ENCODE measurements at regions not wholly inside any gene's neighbourhood (a gene's known extent, or its start where the extent isn't known, plus 50 kb on each side); places are given as distances from the start of the nearest gene placed in this dataset.
"Not testable (repeated sequence)": the region's sequence is repeated elsewhere in the genome, so short reads cannot be mapped to it uniquely, and the experiment has no call there.

DNA sequence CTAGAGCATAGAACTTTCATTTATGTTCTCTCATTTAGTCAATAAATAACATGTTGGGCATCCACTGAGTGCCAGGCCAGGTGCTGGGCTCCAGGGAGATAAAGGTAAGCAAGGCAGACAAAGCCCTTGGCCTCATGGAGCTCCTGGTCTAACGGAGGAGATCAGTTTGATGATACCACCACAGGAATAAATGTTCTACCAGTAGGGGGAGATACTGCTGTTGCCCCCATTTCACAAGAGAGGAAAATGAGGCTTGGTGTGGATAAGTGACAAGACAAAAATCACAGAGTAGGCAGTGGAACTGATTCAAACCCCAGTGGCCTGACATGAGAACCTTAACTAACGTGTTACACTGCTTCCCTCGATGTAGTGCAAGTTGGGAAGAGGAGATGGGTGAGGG, 80.4 kb upstream of the ERCC4 start:
- H3K27me3 Mint-ChIP-seq, result peaks cover 3% of the 10 kb centered on the region
- H3K9me3 Mint-ChIP-seq (ENCODE audit: low read depth), result no peaks in the 10 kb centered on the region
- no peaks in the 10 kb centered on the region for H3K4me1 Mint-ChIP-seq (ENCODE audit: low read depth)
- H3K36me3 Mint-ChIP-seq, result no peaks in the 10 kb centered on the region
- H3K27ac Mint-ChIP-seq, result no peak overlapping the region
- no peak overlapping the region for H3K4me3 Mint-ChIP-seq

- H3K27ac Mint-ChIP-seq, result no peak overlapping the region
- H3K36me3 Mint-ChIP-seq, result no peaks in the 10 kb centered on the region
- H3K4me3 Mint-ChIP-seq, result no peak overlapping the region
- peaks cover 11% of the 10 kb centered on the region for H3K27me3 Mint-ChIP-seq
- H3K9me3 Mint-ChIP-seq (ENCODE audit: low read depth), result peaks cover 4% of the 10 kb centered on the region
- no peaks in the 10 kb centered on the region for H3K4me1 Mint-ChIP-seq (ENCODE audit: low read depth)
These were observed 74.7 kb upstream of the ERCC4 start for GRCh38 chr16:13845232-13845631.

DNA sequence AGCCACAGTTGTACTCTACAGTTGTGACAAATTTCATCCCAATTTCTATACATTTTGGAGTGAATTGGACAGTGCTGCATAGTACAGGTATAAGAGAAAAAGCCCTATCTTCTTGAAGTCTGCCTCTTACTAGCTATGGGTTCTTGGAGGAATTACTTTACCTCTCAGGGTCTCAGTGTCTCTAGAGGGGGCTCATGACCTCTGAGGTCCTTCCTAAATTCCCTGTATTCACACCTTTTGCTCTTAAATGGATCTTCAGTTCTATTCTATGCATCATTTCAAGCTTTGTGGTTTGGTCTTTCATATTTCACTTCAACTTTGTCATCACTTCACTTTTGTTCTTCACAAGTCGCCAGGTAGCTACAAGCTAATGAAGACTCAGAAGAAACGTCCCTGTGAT, 71.2 kb upstream of the ERCC4 start:
- peaks cover 16% of the 10 kb centered on the region for H3K27me3 Mint-ChIP-seq
- no peak overlapping the region for H3K4me3 Mint-ChIP-seq
- no peaks in the 10 kb centered on the region for H3K36me3 Mint-ChIP-seq
- H3K4me1 Mint-ChIP-seq (ENCODE audit: low read depth), result no peaks in the 10 kb centered on the region
- H3K27ac Mint-ChIP-seq, result no peak overlapping the region
- peaks cover 7% of the 10 kb centered on the region for H3K9me3 Mint-ChIP-seq (ENCODE audit: low read depth)

DNA sequence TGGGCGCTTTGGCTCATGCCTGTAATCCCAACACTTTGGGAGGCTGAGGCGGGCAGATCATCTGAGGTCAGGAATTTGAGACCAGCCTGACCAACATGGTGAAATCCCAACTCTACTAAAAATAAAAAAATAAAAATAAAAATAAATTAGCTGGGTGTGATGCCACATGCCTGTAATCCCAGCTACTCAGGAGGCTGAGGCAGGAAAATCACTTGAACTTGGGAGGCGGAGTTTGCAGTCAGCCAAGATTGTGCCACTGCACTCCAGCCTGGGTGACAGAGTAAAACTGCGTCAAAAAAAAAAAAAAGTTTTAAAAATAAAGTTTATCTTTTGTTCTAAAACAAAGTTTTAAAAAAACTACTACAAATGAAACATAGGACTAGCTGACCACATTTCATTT, 69.8 kb upstream of the ERCC4 start:
- H3K9me3 Mint-ChIP-seq (ENCODE audit: low read depth); H3K4me3 Mint-ChIP-seq; H3K4me1 Mint-ChIP-seq (ENCODE audit: low read depth); H3K27ac Mint-ChIP-seq; H3K36me3 Mint-ChIP-seq: not testable (repeated sequence)
- peaks cover 16% of the 10 kb centered on the region for H3K27me3 Mint-ChIP-seq

- no peaks in the 10 kb centered on the region for H3K36me3 Mint-ChIP-seq
- H3K27me3 Mint-ChIP-seq, result peaks cover 16% of the 10 kb centered on the region
- no peak overlapping the region for H3K27ac Mint-ChIP-seq
- H3K9me3 Mint-ChIP-seq (ENCODE audit: low read depth), result peaks cover 3% of the 10 kb centered on the region
- H3K4me1 Mint-ChIP-seq (ENCODE audit: low read depth), result no peaks in the 10 kb centered on the region
- no peak overlapping the region for H3K4me3 Mint-ChIP-seq
These were observed 67.1 kb upstream of the ERCC4 start for GRCh38 chr16:13852827-13853226.

GRCh38 chr16:13856398-13856797, 63.6 kb upstream of the ERCC4 start:
- H3K4me1 Mint-ChIP-seq (ENCODE audit: low read depth), result no peaks in the 10 kb centered on the region
- peaks cover 23% of the 10 kb centered on the region for H3K27me3 Mint-ChIP-seq
- no peak overlapping the region for H3K4me3 Mint-ChIP-seq
- H3K9me3 Mint-ChIP-seq (ENCODE audit: low read depth), result peaks cover 2% of the 10 kb centered on the region
- H3K27ac Mint-ChIP-seq, result no peak overlapping the region
- H3K36me3 Mint-ChIP-seq, result no peaks in the 10 kb centered on the region

DNA sequence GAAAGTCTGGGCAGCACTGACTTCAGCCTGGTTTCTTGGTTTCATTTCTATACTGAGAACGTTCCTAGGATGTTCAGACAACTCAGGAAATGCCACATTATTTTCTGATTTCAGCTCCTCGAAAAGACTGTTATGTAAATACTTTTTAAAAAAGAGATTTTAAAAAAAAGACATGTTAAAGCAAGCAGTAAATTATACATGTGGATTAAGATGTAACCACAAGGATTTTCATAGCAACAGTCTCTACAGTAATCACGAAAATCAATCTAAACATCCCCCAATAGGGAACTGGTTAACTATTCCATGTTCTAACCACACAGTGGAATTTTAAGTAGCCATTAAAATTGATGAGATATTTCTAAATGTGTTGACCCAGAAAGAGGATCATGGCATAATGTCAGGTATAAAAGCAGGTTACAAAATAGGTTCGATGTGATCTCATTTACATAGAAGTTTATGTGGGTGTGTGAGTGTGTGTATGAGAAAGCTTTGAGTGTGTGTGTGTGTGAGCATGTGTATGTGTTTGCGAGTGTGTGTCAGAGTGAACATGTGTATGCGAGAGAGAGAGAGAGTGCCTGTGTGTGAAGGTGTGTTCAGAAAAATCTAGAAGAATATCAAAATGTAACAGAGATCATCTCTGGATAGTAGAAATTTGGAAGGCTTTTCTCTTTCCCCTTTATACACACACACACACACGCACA, 63.0 kb upstream of the ERCC4 start:
- H3K4me1 Mint-ChIP-seq (ENCODE audit: low read depth), result no peaks in the 10 kb centered on the region
- peaks cover 22% of the 10 kb centered on the region for H3K27me3 Mint-ChIP-seq
- H3K36me3 Mint-ChIP-seq, result no peaks in the 10 kb centered on the region
- H3K4me3 Mint-ChIP-seq, result no peak overlapping the region
- no peaks in the 10 kb centered on the region for H3K9me3 Mint-ChIP-seq (ENCODE audit: low read depth)
- H3K27ac Mint-ChIP-seq, result no peak overlapping the region

- Mint-ChIP-seq H3K27ac (no peak overlapping the region), H3K4me3 (no peak overlapping the region), H3K4me1 (ENCODE audit: low read depth) (no peaks in the 10 kb centered on the region), H3K27me3 (peaks cover 22% of the 10 kb centered on the region), H3K9me3 (ENCODE audit: low read depth) (no peaks in the 10 kb centered on the region), H3K36me3 (no peaks in the 10 kb centered on the region)
These were observed 60.9 kb upstream of the ERCC4 start for GRCh38 chr16:13858873-13859580.

GRCh38 chr16:13863075-13863765, 56.7 kb upstream of the ERCC4 start:
- no peaks in the 10 kb centered on the region for H3K36me3 Mint-ChIP-seq
- no peak overlapping the region for H3K4me3 Mint-ChIP-seq
- no peaks in the 10 kb centered on the region for H3K4me1 Mint-ChIP-seq (ENCODE audit: low read depth)
- H3K27me3 Mint-ChIP-seq, result peaks cover 18% of the 10 kb centered on the region
- no peak overlapping the region for H3K27ac Mint-ChIP-seq
- H3K9me3 Mint-ChIP-seq (ENCODE audit: low read depth), result no peaks in the 10 kb centered on the region

DNA sequence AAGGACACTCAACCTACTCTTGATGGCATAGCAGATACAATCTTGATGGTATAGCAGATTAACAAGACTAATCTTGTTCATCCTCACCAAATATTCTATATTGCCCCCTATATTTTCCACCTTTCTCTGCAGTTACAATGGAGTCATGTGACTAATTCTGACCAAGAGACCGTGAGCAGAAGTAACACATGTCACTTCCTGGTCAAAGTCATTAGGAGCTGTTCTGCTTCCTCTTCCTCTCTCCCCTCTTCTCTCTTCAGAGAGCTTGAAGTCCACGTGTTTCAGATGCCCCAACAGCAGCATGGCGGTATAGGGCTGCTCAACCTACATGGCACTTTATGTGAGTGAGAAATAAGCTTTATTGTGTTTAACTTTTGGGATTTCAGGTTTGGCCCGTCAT, 55.3 kb upstream of the ERCC4 start:
- no peaks in the 10 kb centered on the region for H3K36me3 Mint-ChIP-seq
- H3K27me3 Mint-ChIP-seq, result peaks cover 16% of the 10 kb centered on the region
- H3K4me1 Mint-ChIP-seq (ENCODE audit: low read depth), result no peaks in the 10 kb centered on the region
- H3K4me3 Mint-ChIP-seq, result no peak overlapping the region
- no peaks in the 10 kb centered on the region for H3K9me3 Mint-ChIP-seq (ENCODE audit: low read depth)
- no peak overlapping the region for H3K27ac Mint-ChIP-seq

DNA sequence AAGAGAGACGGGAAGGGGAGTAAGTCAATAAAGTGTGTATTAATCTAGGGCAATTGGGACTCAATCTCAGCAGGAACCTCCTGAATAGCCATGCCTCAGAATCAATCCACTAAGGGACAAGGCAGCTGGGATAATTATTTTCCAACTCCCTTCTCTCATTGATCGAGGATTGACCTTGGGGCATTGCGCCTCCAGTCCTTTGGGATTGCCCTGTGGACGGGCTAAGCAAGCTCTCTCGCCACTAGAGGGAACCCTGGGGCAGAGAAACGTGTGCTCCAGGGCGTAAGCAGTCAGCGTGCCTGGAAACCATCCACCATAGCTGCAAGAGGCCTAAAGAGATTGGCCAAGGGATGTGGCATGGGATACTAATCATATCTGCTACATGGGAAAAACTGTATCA, 53.9 kb upstream of the ERCC4 start:
- H3K4me3 Mint-ChIP-seq, result no peak overlapping the region
- peaks cover 16% of the 10 kb centered on the region for H3K27me3 Mint-ChIP-seq
- no peaks in the 10 kb centered on the region for H3K9me3 Mint-ChIP-seq (ENCODE audit: low read depth)
- H3K36me3 Mint-ChIP-seq, result no peaks in the 10 kb centered on the region
- H3K27ac Mint-ChIP-seq, result no peak overlapping the region
- H3K4me1 Mint-ChIP-seq (ENCODE audit: low read depth), result no peaks in the 10 kb centered on the region

All from activated naive CD8-positive, alpha-beta T cell (primary cell).